Islet precursor cell (in vitro differentiated cells): ENCODE measurements at regions not wholly inside any gene's neighbourhood (a gene's known extent, or its start where the extent isn't known, plus 50 kb on each side); places are given as distances from the start of the nearest gene placed in this dataset.
"Not testable (repeated sequence)": the region's sequence is repeated elsewhere in the genome, so short reads cannot be mapped to it uniquely, and the experiment has no call there.

Experiments
- DNase-seq: peaks from one replicate; pipeline ENCODE4 v3.0.0-alpha.2; 2018

DNA sequence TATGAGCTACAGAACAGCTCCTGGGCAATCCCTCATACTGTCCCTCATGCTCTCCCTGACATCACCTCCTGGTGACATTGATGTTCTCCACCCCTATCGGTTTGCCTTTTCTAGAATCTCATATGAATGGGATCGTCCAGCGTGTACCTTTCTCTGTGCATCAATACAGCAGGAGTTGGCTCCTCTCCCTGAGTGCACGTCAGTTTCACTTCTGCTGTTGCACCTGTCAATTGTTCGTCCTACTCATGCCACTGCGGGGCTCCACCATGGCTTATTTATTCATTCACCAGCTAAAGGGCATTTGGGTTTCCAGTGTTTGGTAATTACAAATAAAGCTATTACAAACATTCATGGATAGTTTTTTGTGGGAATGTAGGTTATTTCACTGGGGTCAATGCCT is 269.1 kb upstream of the ZFP42 start:
- DNase-seq, result no peak

DNA sequence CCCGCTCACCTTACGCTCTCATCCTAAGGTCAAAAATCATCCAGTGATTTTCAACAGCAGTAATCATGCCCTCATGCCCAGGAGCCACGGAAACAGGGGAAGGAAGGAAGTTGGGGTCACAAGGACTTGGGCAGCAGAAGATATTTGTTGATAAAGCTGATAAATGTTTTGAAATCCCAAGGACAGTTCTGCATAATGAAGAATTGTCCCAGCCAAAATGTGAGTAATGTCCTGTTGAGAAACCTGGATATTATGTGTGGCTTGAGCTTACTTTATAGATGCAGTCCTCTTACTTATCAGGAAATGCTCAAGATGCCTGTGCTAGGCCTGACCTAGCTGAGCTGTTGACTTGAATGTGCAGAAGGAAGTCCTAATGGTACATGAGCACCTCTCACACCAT is 263.0 kb upstream of the ZFP42 start:
- no peak for DNase-seq

DNA sequence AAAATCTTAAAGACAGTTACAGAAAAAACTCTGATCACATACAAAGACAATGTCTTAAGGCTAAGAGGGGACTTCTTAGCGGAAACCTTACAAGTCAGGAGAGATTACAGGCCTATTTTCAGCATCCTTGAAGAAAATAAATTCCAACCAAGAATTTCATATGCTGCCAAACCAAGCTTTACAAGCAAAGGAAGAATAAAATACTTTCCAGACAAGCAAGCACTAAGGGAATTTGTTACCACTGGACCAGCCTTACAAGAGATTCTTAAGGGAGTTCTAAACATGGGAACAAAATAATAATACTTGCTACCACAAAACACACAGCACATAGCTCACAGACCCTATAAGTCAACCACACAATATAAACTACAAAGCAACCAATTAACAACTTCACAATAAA is 255.8 kb upstream of the ZFP42 start:
- no peak for DNase-seq

DNA sequence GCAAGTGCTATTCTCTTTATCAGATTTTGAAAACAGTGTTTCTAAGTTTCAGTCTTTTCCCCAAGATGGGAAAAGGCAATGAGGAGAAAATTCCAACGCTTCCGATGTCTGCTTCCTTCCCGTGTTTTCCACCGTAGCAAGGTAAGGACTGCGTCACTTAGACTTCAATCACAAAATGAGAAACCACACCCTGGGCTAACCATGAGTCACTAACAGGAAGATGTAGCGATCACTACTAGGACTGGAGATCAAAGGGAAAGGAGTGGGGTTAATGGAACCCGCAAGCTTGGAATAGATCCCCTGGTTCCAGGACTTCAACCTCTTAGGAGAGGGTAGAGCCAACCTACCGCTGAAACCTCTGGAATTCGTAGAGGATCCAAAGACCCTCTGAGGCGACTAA is 250.7 kb upstream of the ZFP42 start:
- no peak for DNase-seq

DNA sequence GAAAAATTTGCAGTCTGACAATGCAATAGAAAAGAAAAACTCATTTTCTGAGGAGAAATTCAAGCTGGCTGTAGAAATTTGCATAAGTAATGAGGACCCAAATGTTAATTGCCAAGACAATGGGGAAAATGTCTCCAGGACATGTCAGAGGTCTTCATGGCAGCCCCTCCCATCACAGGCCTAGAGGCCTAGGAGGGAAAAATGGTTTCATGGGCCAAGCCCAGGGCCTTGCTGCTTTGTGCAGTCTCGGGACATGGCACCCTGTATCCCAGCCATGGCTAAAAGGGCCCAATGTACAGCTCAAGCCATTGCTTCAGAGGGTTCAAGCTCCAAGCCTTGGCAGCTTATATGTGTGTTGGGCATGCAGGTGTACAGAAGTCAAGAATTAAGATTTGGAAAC is 244.9 kb upstream of the ZFP42 start:
- not testable (repeated sequence) for DNase-seq

DNA sequence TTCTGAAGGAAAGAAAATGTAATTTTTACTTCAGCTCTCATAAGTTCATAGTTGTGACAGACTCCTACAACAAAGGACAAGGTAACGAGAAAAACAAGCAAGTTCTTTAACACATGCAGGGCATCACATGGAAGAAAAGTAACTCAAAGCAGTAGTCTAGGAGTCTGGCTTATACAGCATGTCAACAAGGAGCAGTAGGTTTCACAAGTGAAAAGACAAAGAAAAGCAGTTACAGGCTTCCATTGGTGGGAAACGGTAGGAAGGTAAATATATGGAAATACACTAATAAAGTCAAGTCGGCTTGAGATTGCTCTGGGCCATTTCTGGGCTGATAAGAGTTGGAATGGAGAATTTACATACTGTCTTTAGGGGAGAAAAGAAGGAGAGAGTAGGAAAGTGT is 228.4 kb upstream of the ZFP42 start:
- DNase-seq, result no peak

DNA sequence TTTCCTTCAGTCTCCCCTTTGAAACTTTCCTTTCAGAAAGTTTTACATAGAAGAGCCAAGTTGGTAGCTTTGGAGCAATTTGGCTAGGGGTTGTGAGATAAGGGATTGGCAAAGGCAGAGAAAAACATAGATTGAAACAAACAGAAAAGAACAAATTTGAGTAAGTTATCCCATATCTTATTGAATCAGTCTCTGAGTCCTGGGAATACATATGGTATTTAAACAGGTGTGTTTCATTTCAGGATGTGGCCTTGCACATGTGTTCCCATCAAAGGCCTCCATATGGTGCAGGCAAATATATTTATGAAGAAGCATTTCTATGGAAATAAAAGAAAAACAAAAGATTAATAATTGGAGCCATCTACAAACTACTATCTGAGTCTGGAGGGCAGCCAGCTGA is 227.9 kb upstream of the ZFP42 start:
- DNase-seq, result no peak

DNA sequence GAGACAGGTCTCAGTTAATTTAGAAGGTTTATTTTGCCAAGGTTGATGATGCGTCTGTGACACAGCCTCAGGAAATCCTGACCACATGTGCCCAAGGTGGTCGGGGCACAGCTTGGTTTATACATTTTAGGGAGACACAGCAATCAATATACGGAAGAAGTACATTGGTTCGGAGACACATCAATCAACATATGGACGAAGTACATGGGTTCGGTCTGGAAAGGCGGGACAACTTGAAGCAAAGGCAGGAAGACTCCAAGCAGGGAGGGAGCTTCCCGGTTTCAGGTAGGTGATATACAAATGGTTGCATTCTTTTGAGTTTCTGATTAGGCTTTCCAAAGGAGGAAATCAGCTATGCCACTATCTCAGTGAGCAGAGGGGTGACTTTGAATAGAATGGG is 225.2 kb upstream of the ZFP42 start:
- no peak for DNase-seq

DNA sequence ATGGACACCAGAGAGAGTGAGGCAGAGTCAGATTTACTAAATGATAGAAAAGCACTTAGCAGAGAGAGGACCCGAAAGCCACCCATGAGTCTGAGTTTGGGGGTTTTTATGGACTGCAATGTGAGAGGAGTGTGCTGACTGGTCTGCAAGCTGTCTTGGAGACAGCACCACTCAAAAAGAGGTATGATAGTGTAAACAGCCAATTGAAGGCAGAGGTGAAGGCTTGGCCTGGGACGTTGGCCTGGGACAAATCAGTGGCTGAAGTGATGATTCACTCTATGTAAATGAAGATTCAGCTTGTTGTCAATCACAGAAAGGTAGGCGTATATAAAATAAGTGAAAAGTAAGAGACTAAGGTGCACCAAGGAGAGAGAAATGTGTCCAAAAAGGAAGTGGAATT is 217.6 kb upstream of the ZFP42 start:
- peak; percentile 68 for DNase-seq

DNA sequence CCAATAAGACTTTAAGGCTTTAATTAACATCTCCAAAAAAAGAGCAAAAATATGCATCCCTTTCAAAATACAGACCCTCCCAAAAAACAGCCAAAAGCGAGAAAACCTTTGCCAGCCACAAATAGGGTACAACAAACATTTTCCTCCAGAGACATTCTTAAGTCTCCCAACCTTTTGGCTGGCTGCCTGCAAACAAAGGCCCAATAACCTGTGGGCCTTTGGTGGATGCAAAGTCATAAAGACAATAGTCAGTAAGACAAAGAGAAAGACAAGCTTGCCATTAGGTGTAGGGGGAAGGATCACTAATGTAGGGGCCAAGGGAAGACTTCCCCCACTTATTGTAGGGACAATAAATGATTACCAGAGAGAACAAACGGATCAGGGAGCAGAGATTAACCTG is 215.5 kb upstream of the ZFP42 start:
- DNase-seq, result no peak

DNA sequence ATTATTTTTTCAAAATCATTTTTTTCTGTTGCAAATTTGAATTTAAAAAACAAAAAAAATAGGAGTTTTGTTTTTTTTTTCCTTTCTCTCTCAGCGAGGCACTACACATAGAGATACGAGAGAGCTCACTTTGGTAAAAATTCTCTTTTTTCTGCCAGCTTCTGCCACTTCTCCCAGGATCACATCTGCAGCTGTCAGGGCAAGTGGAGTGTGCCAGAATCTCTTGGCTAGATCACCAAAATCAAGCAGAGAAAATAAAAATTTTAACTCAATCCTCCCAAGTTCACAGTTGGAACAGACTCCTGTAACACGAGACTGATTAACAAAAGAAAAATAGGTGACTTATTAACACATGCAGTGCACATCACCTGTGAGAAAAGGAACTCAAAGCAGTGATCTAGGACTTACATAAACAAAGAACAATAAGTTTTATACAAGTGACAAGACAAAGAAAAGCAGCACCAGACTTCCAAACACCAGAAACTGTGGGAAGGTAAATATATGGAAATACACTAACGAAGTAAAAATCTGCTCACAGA is 213.2 kb upstream of the ZFP42 start:
- DNase-seq, result no peak

DNA sequence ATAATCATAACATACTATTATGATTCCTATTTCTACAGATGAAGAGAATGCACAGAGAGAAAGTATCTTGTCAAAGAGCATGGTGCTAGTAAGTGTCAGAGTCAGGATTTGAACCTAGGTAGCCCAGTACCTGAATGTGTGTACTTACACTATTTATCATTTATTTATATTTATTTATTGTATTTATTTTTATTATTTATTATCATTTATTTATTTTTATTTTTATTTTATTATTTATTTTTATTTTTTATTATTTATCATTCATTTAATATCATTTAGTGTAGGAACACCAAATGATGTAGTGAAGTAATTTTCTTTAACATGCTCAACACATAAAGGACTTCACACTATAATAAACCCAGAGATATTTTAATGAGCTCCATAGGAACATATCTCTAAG is 209.4 kb upstream of the ZFP42 start:
- DNase-seq, result no peak

DNA sequence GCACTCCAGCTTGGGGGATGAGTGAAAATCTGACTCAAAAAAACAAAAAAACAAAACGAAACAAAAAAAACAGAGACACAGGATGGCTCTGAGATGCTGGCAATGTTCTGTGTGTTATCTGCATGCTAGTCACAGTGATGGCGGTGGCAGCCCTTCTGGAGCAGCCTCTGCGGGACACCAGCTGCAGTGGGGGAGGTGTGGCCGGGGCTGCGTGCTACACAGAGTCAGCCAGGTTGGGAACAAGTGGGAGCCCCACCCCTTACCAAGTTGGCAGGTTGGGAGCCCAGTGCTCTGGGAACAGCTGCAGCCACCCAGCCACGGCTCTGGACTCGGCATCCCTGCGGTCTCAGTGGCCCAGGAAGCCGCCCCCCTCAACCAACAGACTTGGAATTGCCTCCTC is 206.5 kb upstream of the ZFP42 start:
- no peak for DNase-seq

DNA sequence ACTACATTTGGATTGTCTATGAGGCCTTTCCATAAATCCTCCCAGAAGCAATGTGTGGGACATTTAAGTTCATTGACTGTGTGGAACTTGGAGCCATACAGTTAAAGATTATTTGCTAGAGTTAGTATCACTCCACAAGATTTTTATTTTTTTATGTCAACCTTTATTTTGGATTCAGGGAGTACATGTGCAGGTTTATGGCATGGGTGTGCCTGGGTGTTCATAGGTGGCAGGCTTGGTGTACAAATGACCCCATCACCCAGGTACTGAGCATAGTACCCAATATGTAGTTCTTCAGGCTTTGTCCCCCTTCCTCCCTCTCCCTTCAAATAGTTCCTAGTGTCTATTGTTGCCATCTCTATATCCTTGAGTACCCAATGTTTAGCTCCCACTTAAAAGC is 199.8 kb upstream of the ZFP42 start:
- no peak for DNase-seq

DNA sequence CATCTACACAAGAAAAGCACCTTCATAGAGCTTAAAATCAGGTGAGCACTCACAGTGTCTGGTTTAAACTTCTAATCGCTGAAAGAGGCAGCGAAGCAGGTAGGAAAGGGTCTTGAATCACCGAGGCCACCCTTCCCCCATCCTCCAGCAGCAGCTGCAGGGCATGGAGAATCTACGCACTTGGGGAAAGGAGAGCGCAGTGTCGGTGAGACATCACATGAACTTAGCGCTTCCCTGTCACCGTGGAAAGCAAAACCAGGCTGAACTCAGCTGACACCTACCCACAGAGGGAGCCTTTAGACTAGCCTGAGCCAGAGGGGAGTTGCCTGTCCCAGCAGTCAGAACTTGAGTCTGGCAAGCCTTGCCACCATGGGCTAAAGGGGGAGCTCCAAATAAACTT is 197.2 kb upstream of the ZFP42 start:
- no peak for DNase-seq

DNA sequence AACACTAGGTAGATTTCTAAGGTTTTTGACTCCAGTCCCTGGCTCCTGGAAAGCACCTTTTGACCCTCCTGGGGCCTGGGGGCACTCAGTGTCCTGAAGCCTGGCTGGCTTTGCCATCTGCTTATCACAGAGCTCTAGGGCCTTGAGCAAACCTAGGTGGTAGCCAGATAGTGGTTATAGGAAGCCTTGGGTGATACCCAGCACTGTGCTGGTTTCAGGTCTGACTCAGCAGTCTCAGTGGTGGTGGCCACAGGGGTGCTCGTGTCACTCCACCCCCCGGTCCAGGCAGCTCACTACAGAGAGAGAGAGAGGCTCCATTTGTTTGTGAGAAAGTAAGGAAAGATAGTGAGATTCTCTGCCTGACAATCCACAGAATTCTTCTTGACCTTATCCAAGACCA is 195.8 kb upstream of the ZFP42 start:
- no peak for DNase-seq

DNA sequence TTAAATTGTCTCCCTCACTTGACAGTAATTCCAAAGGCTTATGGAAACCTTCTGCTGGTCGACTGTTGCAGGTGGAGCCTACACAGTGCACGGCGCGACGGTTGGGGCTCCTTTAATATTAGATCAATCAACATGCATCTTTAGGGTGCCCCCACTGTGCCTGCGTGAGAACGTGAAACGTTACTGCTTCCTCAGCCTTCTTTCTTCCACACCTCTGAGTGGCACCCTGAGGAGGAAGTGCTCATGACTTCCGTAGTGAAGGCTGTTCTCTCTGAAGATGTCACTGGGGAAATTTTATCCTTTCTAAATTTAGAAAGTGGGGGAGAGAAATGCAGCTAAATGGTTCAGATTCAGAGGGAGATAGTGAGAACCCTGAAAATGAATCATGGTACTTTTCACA is 184.0 kb upstream of the ZFP42 start:
- no peak for DNase-seq

DNA sequence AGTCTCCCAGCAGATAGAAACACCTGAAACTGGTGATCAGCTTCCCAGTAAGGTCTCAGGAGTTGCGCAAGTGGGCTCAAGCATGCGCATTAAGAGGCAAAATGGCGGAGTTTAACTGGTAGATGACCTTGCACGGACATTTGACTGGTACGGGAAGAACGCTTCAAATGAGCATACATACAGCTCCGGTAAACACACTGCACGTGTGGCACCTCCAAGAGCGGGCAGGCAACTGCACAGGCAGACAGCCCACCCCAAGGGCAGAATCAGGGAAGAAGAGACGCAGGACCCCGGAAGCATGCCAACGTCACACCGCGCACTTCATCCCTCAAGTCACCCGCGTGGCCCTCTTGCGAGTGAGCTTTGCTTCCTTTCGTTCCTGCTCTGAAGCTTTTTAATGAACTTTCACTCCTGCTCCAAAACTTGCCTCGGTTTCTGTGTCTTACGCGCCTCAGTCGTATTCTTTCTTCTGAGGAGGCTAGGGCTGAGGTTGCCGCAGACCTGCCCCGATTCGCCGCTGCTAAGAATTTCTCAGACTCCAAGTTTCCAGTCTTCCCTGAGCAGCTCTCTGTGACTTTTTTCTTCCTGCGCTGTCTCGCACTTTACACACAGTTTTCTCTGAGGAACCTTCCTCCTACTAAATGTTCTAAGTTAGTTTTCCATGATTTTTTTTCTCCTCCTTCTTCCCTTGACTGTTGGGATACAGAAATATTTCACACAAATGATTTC is 180.7 kb upstream of the ZFP42 start:
- DNase-seq, result no peak

DNA sequence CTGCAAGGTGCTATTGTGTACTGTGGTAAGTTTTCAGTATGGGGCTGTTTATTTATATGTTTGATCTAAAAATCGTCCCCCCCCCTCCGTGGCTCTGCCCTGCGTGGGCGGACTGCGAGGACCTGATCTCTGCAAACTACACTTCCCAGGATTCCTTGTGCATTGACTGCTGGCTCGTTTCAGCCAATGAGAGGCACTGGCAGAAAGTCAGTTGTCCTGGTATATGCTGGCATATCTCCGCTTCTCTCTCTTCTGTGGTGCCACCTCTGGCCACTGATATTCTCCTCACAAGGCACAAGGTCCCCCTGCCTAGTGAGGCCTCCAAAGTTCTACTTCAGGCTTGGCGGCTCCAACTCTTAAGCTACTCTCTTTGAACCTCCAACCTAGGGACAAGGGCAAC is 168.8 kb upstream of the ZFP42 start:
- no peak for DNase-seq

DNA sequence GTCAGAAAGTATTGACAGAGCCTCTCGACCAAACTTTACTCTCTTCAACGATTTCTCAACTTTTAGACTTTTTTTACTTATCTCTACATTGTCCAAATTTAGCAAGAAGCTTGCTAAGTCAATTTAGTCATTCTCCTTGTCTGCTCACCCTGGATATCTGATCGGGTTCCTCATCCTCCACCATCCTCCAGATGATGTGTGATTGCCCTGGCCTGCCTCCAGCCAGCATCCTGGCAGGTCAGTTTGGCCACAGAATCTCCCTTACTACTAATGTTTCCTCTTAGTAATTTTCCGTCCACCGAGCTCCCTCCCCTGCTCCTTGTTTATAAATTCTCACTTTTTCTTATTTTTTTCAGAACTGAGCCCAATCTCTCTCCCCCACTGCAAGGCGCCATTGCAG is 167.9 kb upstream of the ZFP42 start:
- DNase-seq, result no peak

DNA sequence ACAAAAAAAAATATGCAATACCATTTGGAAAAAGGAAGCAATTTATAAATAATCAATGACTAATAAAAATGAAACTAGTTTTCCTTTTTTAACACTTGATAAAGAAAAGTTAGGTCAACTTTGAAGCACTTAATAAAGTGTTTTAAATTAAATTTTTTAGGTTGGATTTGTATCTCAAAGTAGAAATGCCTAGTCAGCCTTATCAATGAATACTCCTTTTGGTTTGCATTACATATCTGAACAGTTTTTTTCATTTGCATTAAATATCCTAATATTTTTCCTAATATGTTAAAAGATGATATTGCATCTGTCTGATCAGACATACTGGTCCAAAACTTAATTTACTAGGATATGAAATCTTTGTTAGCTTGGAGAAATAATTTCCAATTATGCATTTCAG is 155.8 kb upstream of the ZFP42 start:
- DNase-seq, result no peak

DNA sequence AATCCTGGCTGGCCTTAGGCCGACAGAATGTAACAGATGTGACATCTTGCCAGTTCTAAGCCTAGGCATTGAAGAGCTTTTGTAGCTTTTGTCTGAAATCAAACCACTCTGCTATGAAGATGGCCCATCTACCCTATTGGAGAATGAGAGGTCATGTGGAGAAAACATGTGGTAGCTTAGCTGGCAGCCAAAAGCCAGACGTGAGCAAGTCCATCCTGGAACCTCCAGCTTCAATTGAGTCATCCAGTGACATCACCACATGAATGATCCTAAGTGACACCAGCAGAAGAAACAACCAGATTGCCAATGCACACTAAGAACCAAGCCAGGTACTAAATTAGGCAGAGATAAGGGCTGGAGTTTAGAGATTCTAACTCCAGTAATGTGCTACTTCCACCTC is 154.8 kb upstream of the ZFP42 start:
- no peak for DNase-seq

DNA sequence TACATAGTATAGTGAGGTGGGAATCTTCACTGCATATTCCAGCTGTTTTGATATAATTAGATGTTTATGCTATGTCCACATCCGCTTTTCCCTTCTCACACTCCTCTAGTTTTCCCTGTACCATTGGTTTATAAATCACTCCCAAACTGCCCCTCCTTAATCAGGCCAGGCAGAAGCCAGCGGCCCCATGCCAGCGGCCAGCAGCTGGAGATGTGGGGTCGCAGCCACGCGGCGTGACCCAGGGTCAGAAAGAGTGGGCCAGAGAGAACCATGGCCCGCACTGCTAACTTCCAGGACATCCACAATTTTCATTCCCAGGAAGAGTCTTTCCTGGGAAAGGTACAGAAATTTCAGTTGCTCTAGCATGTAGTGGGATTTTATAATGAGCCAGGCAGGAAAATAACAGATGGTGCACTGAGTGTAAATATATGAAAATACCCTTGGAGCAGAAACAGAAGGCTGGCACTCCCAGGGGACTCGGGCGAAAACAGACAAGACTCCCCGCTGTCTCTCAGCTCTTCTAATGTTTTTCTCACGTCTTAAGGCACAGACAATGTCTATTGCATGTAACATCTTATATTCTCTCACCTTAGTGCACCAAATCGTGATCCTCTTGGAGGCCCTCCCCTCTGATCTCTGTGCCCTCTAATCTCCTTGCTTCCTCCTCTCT is 145.9 kb upstream of the ZFP42 start:
- no peak for DNase-seq

DNA sequence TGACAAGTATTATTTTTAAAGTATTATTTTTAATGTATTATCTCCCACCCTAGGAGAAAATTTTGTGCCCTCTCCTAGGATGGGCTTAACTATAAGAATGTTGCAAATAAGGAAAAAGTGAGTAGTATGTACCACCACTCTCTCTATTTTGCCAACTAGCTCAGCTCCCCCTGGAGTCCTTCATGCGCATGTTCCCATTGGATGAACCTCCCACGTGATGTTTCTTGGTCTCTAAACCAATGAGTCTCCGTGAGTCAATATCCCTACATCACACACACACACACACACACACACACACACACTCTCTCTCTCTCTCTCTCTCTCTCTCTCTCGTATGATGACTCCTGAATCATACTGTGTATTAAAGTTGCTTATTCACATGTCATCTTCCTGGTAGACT is 129.7 kb upstream of the ZFP42 start:
- no peak for DNase-seq

DNA sequence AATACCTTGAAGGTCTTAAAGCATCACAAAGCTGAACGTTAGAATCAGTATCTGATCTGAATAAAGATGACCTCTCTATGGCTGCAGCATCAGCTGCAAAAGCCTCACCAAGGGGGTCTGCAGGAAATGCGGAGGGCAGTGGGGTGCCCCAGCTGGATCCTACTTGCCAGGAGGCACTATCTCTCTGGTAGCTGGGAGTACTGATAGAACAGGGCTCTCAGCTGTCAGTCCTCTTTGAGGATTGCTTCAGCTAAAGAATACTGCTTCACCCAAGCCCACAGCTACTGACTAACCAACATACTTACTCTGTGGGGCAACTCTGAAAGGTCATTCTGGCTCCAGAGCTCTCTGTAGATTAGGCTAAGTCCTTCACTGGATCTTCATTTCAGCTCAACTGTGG is 112.5 kb upstream of the ZFP42 start:
- DNase-seq, result no peak
